Amniotic epithelial cell (primary cell): ENCODE measurements at regions not wholly inside any gene's neighbourhood (a gene's known extent, or its start where the extent isn't known, plus 50 kb on each side); places are given as distances from the start of the nearest gene placed in this dataset.
"Not testable (repeated sequence)": the region's sequence is repeated elsewhere in the genome, so short reads cannot be mapped to it uniquely, and the experiment has no call there.

Experiments
- DNase-seq: peaks from one replicate; pipeline ENCODE4 v3.0.0-alpha.2; 2010; ENCODE audit warnings: low read depth

- no peak for DNase-seq
Measured at GRCh38 chr10:30697806-30698205, 68.3 kb upstream of the LYZL2 start.

GRCh38 chr10:30697221-30697620, 67.7 kb upstream of the LYZL2 start:
- not testable (repeated sequence) for DNase-seq

GRCh38 chr10:30696416-30697185, 67.0 kb upstream of the LYZL2 start:
- not testable (repeated sequence) for DNase-seq

- DNase-seq: peak; percentile 77
Measured at GRCh38 chr10:30695481-30696236, 66.1 kb upstream of the LYZL2 start.

- DNase-seq: no peak
Measured at GRCh38 chr10:30694518-30695228, 65.1 kb upstream of the LYZL2 start.

- DNase-seq: no peak
Measured at GRCh38 chr10:30691639-30692015, 62.1 kb upstream of the LYZL2 start.

- DNase-seq: not testable (repeated sequence)
Measured at GRCh38 chr10:30690948-30691638, 61.5 kb upstream of the LYZL2 start.

- DNase-seq: no peak
Measured at GRCh38 chr10:30688456-30688855, 58.9 kb upstream of the LYZL2 start.

- DNase-seq: peak; percentile 78
Measured at GRCh38 chr10:30687698-30688213, 58.2 kb upstream of the LYZL2 start.

- DNase-seq: no peak
Measured at GRCh38 chr10:30686708-30687107, 57.2 kb upstream of the LYZL2 start.

GRCh38 chr10:30683496-30683895, 53.9 kb upstream of the LYZL2 start:
- DNase-seq: no peak

- DNase-seq: peak; percentile 95
Measured at GRCh38 chr10:30682377-30683199, 53.0 kb upstream of the LYZL2 start.

- no peak for DNase-seq
Measured at GRCh38 chr10:30680908-30681307, 51.4 kb upstream of the LYZL2 start.
